ENCODE measurements at regions not wholly inside any gene's neighbourhood (a gene's known extent, or its start where the extent isn't known, plus 50 kb on each side); places are given as distances from the start of the nearest gene placed in this dataset.

- H3K36me3 ChIP-seq (ENCODE audit: control insufficient read depth, low read length) = no peaks in the 10 kb centered on the region
- no peak overlapping the region for H3K27ac ChIP-seq (ENCODE audit: low read depth, low read length)
- H3K4me1 ChIP-seq (ENCODE audit: control insufficient read depth, low read length) = no peaks in the 10 kb centered on the region
- no peaks in the 10 kb centered on the region for H3K9me2 ChIP-seq (replicated peaks; ENCODE audit: control insufficient read depth, low read length)
- TF ChIP-seq EZH2phosphoT487 (IDR thresholded peaks at IDR 0.05; ENCODE audit: borderline replicate concordance, low read length) = no peak
- TF ChIP-seq, protein P1, sequence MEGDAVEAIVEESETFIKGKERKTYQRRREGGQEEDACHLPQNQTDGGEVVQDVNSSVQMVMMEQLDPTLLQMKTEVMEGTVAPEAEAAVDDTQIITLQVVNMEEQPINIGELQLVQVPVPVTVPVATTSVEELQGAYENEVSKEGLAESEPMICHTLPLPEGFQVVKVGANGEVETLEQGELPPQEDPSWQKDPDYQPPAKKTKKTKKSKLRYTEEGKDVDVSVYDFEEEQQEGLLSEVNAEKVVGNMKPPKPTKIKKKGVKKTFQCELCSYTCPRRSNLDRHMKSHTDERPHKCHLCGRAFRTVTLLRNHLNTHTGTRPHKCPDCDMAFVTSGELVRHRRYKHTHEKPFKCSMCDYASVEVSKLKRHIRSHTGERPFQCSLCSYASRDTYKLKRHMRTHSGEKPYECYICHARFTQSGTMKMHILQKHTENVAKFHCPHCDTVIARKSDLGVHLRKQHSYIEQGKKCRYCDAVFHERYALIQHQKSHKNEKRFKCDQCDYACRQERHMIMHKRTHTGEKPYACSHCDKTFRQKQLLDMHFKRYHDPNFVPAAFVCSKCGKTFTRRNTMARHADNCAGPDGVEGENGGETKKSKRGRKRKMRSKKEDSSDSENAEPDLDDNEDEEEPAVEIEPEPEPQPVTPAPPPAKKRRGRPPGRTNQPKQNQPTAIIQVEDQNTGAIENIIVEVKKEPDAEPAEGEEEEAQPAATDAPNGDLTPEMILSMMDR (IDR thresholded peaks at IDR 0.05; ENCODE audit: low read depth, low read length, poor library complexity, severe bottlenecking) = no peak
- no peaks in the 10 kb centered on the region for H3K9me3 ChIP-seq (ENCODE audit: control insufficient read depth, insufficient read depth, low read length)
- H3F3A ChIP-seq (ENCODE audit: control insufficient read depth, insufficient read depth) = no peaks in the 10 kb centered on the region
- no peak overlapping the region for H3K4me3 ChIP-seq (ENCODE audit: low read length)
- no peaks in the 10 kb centered on the region for H3K27me3 ChIP-seq (ENCODE audit: control insufficient read depth, low read length)
- H4K20me1 ChIP-seq (ENCODE audit: control insufficient read depth, insufficient read depth, low read depth, low read length) = no peaks in the 10 kb centered on the region
- H3K79me2 ChIP-seq (ENCODE audit: control insufficient read depth, low read length) = no peaks in the 10 kb centered on the region
- no peak overlapping the region for H3K4me2 ChIP-seq (ENCODE audit: low read length)
These were observed 189.3 kb upstream of the VEPH1 start for GRCh38 chr3:157692468-157692867.

DNA sequence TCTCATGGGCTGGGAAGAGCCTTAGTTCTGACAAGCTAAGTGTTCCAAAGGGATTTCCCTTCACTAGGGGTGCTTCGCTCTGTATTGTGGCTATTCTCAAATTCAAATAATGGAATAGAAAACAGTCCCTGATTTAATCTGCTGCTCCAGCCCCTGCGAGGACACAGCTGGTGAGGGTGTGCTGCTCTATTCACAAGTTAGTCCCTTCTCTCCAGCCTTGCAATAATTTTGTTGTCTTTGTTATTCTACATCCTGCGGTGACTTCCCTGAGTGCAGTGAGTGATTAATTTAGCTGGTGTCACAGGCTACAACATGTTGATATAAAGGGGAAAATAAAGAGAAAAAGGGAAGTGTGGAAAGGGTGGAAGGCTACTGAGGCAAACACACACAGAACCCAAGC, 180.5 kb upstream of the VEPH1 start:
- H3K4me1 ChIP-seq (ENCODE audit: control insufficient read depth, low read length) = no peaks in the 10 kb centered on the region
- H3K27me3 ChIP-seq (ENCODE audit: control insufficient read depth, low read length) = no peaks in the 10 kb centered on the region
- no peaks in the 10 kb centered on the region for H3K9me3 ChIP-seq (ENCODE audit: control insufficient read depth, insufficient read depth, low read length)
- H3K79me2 ChIP-seq (ENCODE audit: control insufficient read depth, low read length) = no peaks in the 10 kb centered on the region
- no peak overlapping the region for H3K27ac ChIP-seq (ENCODE audit: low read depth, low read length)
- no peaks in the 10 kb centered on the region for H4K20me1 ChIP-seq (ENCODE audit: control insufficient read depth, insufficient read depth, low read depth, low read length)
- H3K4me3 ChIP-seq (ENCODE audit: low read length) = no peak overlapping the region
- TF ChIP-seq EZH2phosphoT487 (IDR thresholded peaks at IDR 0.05; ENCODE audit: borderline replicate concordance, low read length) = no peak
- TF ChIP-seq, protein P1 (IDR thresholded peaks at IDR 0.05; ENCODE audit: low read depth, low read length, poor library complexity, severe bottlenecking) = no peak
- H3F3A ChIP-seq (ENCODE audit: control insufficient read depth, insufficient read depth) = no peaks in the 10 kb centered on the region
- H3K9me2 ChIP-seq (replicated peaks; ENCODE audit: control insufficient read depth, low read length) = no peaks in the 10 kb centered on the region
- no peaks in the 10 kb centered on the region for H3K36me3 ChIP-seq (ENCODE audit: control insufficient read depth, low read length)
- no peak overlapping the region for H3K4me2 ChIP-seq (ENCODE audit: low read length)

DNA sequence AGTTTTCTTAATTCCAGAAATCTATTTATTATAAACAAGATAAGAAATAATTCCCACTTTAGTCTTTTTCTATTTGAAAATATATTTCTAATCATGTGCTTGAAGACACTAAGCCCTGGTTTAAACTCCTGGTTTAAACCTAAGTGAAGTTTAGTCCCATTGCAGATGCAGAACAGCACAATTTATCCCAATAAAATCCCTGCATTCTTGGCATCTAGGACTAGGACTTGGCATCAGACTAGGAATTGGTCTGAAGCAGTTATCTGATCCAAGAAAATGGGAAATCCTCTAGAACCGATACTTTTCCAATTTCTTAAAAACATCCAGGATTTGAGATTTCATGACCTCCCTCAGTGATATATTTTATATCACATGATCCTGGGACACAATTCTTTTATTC, 168.8 kb upstream of the VEPH1 start:
- Histone ChIP-seq H3K9me3 (ENCODE audit: control insufficient read depth, insufficient read depth, low read length) (no peaks in the 10 kb centered on the region), H3K27me3 (ENCODE audit: control insufficient read depth, low read length) (no peaks in the 10 kb centered on the region), H3K9me2 (replicated peaks; ENCODE audit: control insufficient read depth, low read length) (no peaks in the 10 kb centered on the region), H3K36me3 (ENCODE audit: control insufficient read depth, low read length) (no peaks in the 10 kb centered on the region), H3K27ac (ENCODE audit: low read depth, low read length) (no peak overlapping the region), H4K20me1 (ENCODE audit: control insufficient read depth, insufficient read depth, low read depth, low read length) (no peaks in the 10 kb centered on the region), H3K4me1 (ENCODE audit: control insufficient read depth, low read length) (no peaks in the 10 kb centered on the region), H3K79me2 (ENCODE audit: control insufficient read depth, low read length) (no peaks in the 10 kb centered on the region), H3K4me3 (ENCODE audit: low read length) (no peak overlapping the region), H3F3A (ENCODE audit: control insufficient read depth, insufficient read depth) (no peaks in the 10 kb centered on the region), H3K4me2 (ENCODE audit: low read length) (no peak overlapping the region)
- no peak for TF ChIP-seq EZH2phosphoT487 (IDR thresholded peaks at IDR 0.05; ENCODE audit: borderline replicate concordance, low read length)
- TF ChIP-seq, protein P1 (IDR thresholded peaks at IDR 0.05; ENCODE audit: low read depth, low read length, poor library complexity, severe bottlenecking) = no peak

DNA sequence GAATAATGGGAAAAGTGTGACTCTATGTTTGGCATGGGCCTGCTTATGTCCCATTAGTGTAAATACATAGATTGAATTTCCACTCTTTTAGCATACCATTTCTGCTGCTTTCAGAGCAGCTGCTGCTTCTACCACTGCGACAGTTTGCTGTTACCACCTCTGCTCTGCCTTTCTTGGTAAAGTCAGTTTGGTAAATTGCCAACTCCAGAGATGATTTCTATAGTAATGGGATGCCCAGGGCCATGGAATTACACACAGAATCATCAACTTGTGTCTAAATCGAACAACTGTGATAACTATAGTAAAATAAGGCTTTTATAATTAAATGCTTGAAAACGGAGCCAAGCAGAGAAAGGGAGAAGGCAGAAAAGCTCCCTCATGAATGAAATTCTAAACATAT, 168.4 kb upstream of the VEPH1 start:
- Histone ChIP-seq H4K20me1 (ENCODE audit: control insufficient read depth, insufficient read depth, low read depth, low read length) (no peaks in the 10 kb centered on the region), H3K9me3 (ENCODE audit: control insufficient read depth, insufficient read depth, low read length) (no peaks in the 10 kb centered on the region), H3K36me3 (ENCODE audit: control insufficient read depth, low read length) (no peaks in the 10 kb centered on the region), H3K4me2 (ENCODE audit: low read length) (no peak overlapping the region), H3K9me2 (replicated peaks; ENCODE audit: control insufficient read depth, low read length) (no peaks in the 10 kb centered on the region), H3K79me2 (ENCODE audit: control insufficient read depth, low read length) (no peaks in the 10 kb centered on the region), H3K4me3 (ENCODE audit: low read length) (no peak overlapping the region), H3K27ac (ENCODE audit: low read depth, low read length) (no peak overlapping the region), H3F3A (ENCODE audit: control insufficient read depth, insufficient read depth) (no peaks in the 10 kb centered on the region), H3K4me1 (ENCODE audit: control insufficient read depth, low read length) (no peaks in the 10 kb centered on the region), H3K27me3 (ENCODE audit: control insufficient read depth, low read length) (no peaks in the 10 kb centered on the region)
- TF ChIP-seq, protein P1 (IDR thresholded peaks at IDR 0.05; ENCODE audit: low read depth, low read length, poor library complexity, severe bottlenecking) = no peak
- TF ChIP-seq EZH2phosphoT487 (IDR thresholded peaks at IDR 0.05; ENCODE audit: borderline replicate concordance, low read length) = no peak
